Stimulated activated CD8-positive, alpha-beta memory T cell treated with anti-CD3 and anti-CD28 coated beads, Interleukin-12 subunit alpha, Interleukin-12 subunit beta, amount 100 ng/mL, for 4 hours (primary cell): ENCODE measurements at regions not wholly inside any gene's neighbourhood (a gene's known extent, or its start where the extent isn't known, plus 50 kb on each side); places are given as distances from the start of the nearest gene placed in this dataset.
"Not testable (repeated sequence)": the region's sequence is repeated elsewhere in the genome, so short reads cannot be mapped to it uniquely, and the experiment has no call there.

Source experiments
- DNase-seq: peaks from one replicate; pipeline ENCODE4 v3.0.0-alpha.2; 2020; ENCODE audit warnings: low read depth

GRCh38 chr10:65142641-65143435 lies 1621.6 kb downstream of the REEP3 start:
- DNase-seq, result no peak

- DNase-seq, result no peak
Observed at GRCh38 chr10:65143723-65144122, 1622.5 kb downstream of the REEP3 start.

GRCh38 chr10:65149878-65150277 lies 1628.7 kb downstream of the REEP3 start:
- DNase-seq, result no peak

DNA sequence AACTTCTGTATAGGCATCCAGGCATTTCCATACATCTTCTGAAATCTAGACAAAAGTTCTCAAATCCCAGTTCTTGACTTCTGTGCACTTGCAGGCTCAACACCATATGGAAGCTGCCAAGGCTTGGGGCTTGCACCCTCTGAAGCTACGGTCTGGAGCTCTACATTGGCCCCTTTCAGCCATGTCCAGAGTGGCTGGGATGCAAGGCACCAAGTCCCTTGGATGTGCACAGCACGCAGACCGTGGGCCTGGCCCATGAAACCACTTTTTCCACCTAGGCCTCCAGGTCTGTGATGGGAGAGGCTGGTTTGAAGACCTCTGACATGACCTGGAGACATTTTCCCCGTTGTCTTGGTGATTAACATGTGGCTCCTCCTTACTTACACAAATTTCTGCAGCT lies 1645.1 kb downstream of the REEP3 start:
- no peak for DNase-seq

DNA sequence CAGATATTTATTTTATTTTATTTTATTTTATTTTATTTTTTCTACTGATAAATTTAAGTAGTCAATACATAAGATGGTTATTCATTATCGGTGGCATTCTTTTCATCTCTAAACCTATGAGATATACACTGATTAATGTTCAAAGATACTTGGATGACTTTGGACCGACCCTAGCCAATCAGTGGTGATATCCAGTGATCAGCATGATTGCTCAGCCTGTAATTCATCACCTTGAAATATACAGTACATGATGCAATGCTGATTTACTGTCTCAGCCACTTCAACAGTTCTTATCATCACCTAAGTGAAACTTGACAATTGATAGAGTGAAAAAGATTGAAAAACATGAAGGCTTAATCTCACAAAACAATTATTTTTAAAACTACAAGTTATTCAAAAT lies 1651.0 kb downstream of the REEP3 start:
- DNase-seq, result no peak

GRCh38 chr10:65176994-65177393 lies 1655.8 kb downstream of the REEP3 start:
- DNase-seq, result no peak

- DNase-seq, result no peak
Observed at GRCh38 chr10:65183236-65183635, 1662.0 kb downstream of the REEP3 start.

- not testable (repeated sequence) for DNase-seq
Observed at GRCh38 chr10:65186668-65187067, 1665.5 kb downstream of the REEP3 start.

GRCh38 chr10:65194126-65194525 lies 1672.9 kb downstream of the REEP3 start:
- DNase-seq, result no peak

DNA sequence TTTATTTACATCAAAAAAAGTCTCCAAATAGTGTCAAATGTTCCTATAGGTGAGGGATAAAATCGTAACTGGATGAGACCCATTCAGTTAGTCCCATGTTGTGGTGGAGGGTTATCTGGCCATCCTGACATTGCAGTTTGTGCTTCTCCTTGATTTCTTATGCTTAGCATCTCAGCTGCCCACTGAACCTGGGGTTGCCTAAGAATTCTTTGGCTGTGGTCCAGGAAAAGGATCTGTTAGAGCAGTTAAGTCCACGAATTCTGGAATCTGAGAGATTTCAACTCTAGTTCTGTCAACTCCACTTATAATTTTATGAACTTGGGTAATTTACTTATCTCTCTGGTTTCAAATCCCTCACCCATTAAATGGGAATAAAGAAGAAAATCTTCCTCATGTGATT lies 1673.4 kb downstream of the REEP3 start:
- DNase-seq, result no peak

DNA sequence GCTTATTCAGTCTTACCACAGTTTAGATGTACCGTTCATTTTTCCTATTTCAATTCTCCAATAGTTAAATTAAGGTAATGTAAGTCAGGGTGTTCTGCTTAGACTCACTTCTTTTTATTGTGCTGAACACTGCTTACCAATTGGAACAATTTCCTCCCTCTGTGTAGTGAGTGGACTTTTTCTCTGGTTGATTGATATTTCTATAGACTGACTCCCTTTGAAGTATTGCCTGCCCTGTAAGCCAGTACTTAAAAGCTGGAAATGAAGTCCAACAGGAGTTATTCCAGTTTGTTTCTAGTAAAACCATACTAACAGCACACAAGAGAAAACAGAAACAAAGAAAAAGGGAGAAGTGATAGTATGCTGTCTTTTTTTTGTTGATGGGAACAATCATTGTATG lies 1674.9 kb downstream of the REEP3 start:
- no peak for DNase-seq

DNA sequence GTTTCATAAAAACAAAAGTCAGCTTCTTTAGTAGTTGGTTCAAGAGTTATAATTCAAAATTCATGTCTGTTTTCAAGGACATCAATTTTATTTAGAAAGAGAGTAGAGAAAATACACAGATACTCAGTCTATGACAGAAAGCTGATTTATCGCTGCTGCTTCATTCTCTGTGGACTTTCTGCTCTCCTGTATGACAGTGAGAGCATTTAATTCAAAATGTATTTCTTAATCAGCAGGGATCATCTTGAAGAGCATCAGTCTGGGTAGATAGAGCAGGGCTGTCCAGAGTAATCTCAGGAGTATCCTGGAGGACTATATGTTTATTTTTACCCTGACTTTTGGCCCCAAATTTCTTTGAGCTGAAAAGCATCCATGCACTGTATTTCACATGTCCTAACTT lies 1676.7 kb downstream of the REEP3 start:
- no peak for DNase-seq

DNA sequence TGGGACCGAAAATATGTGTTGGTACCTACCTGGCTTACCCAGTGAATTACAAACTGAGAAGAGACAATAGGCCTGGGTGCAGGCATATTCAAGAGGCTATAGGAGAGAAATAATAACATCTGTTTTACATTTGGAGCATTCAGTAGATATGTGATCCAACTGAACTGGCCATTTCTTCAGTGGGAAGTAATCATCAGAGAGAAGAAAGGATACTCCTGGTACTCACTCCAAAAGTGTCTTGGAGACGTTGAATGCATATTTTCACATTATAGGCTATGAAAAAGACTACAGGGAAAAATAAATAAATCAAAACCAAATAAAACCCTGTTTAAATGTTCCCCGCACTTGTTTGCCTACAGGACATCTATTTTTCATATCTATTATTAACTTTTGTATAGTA lies 1680.3 kb downstream of the REEP3 start:
- no peak for DNase-seq

GRCh38 chr10:65204999-65205398 lies 1683.8 kb downstream of the REEP3 start:
- DNase-seq, result no peak

- DNase-seq, result no peak
Observed at GRCh38 chr10:65213170-65213569, 1692.0 kb downstream of the REEP3 start.

- DNase-seq, result no peak
Observed at GRCh38 chr10:65219444-65219843, 1698.2 kb downstream of the REEP3 start.

GRCh38 chr10:65231148-65231547 lies 1694.7 kb upstream of the LRRTM3 start:
- no peak for DNase-seq

- DNase-seq, result no peak
Observed at GRCh38 chr10:65234261-65234660, 1691.6 kb upstream of the LRRTM3 start.

DNA sequence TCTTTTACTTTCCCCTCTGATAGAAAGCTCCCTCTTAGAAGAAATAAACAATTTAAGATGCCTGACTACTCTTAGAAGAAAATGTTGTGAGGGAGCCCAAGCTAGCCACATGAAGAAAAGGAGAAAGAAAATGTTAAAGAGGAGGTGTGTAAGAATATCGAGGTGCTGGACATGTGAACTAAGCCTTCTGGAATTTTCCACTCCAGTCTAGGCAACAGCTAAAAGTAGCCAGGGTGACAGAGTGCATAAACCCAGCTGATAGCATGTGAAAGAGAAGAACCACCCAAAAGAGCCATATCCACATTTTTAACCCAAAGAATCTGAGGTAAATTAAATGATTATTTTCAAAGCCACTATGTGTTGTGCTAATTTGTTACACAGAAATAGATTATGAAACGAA lies 1690.6 kb upstream of the LRRTM3 start:
- DNase-seq, result no peak

GRCh38 chr10:65235846-65236245 lies 1690.0 kb upstream of the LRRTM3 start:
- no peak for DNase-seq

- DNase-seq, result no peak
Observed at GRCh38 chr10:65265451-65265954, 1660.3 kb upstream of the LRRTM3 start.

GRCh38 chr10:65269551-65269950 lies 1656.3 kb upstream of the LRRTM3 start:
- not testable (repeated sequence) for DNase-seq

DNA sequence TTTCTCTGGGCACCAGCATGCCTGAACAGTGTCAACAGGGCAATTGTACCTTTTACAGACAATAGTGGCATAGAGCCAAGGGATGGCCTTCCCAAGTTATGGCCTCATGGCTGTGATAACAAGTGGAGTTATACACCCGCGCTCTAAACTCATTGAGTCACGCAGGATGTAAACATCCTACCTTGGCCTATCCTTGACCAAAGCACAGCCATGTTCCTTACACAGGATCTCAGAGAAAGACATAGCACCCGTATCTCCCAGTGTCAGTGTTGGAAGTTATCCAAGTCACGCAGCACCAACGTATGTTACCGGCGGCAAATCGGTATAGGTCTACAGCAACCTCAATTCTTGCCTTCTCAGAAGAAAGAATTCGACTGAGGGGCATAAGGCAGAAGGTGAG lies 1654.9 kb upstream of the LRRTM3 start:
- DNase-seq, result no peak

DNA sequence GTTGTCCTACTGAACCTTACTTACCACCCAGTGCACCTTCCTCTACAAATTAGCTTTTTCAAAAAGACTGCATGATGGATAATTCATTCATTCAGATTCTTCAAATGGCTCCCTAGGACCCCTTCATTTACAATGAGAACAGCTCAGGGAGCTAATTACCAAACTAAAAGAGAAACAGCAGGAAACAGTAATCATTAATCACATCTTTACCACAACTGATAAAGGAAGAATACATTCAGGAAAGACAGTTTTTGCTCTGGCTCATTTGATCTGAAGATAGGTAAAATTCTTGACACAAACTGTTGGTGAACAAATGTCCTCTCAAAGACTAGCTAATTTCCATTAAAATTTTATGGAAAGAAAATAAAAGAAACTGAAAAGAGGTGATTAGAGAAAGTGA lies 1652.7 kb upstream of the LRRTM3 start:
- DNase-seq, result no peak
